GM12875 (cell line): ENCODE measurements at regions not wholly inside any gene's neighbourhood (a gene's known extent, or its start where the extent isn't known, plus 50 kb on each side); places are given as distances from the start of the nearest gene placed in this dataset.

Source experiments
- H3K4me3 ChIP-seq: one replicate; pipeline ENCODE4 v1.5.1; 2011; ENCODE audit warnings: low read depth, low read length, control low read depth
- TF ChIP-seq, protein P1 (sequence below): IDR thresholded peaks from 2 replicates; pipeline ENCODE4 v1.5.1; 2011; ENCODE audit warnings: low read depth, mild to moderate bottlenecking, control low read depth, inconsistent platforms, low read length, moderate library complexity, borderline replicate concordance; ENCODE audit not compliant: insufficient read depth

DNA sequence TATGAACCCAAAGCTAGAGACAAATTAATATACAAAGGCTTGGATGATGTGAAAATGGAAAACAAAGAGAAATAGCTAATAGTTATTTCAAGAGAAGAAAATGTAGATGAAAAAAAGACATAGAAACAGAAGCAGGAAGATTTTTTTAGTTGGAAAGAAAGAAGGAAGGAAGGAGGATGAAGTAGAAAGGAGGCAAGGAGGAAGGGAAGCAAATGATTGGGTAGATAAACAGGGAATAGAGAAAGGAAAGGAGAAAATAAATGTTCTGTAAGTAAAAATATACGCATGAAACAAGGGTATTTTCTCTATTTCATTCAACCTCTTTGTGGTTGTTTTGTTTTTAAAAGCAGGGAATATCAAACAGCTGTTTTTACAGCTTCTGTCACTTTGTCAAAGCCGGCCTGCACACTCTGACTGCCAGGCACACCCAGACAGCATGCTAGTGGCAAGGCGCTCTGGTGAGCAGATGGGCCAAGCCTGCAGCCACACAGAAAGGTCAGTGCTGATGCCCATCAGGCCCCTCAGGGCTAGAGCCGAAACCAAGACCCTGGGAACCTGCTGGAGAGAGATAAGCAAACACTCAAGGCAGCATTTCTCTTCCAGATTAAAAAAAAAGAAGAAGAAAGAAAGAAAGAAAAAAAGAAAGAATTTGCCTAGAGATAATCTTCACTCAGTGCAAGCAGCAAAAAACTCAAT is 72.9 kb upstream of the CTTNBP2NL start:
- TF ChIP-seq, protein P1, sequence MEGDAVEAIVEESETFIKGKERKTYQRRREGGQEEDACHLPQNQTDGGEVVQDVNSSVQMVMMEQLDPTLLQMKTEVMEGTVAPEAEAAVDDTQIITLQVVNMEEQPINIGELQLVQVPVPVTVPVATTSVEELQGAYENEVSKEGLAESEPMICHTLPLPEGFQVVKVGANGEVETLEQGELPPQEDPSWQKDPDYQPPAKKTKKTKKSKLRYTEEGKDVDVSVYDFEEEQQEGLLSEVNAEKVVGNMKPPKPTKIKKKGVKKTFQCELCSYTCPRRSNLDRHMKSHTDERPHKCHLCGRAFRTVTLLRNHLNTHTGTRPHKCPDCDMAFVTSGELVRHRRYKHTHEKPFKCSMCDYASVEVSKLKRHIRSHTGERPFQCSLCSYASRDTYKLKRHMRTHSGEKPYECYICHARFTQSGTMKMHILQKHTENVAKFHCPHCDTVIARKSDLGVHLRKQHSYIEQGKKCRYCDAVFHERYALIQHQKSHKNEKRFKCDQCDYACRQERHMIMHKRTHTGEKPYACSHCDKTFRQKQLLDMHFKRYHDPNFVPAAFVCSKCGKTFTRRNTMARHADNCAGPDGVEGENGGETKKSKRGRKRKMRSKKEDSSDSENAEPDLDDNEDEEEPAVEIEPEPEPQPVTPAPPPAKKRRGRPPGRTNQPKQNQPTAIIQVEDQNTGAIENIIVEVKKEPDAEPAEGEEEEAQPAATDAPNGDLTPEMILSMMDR = no peak

DNA sequence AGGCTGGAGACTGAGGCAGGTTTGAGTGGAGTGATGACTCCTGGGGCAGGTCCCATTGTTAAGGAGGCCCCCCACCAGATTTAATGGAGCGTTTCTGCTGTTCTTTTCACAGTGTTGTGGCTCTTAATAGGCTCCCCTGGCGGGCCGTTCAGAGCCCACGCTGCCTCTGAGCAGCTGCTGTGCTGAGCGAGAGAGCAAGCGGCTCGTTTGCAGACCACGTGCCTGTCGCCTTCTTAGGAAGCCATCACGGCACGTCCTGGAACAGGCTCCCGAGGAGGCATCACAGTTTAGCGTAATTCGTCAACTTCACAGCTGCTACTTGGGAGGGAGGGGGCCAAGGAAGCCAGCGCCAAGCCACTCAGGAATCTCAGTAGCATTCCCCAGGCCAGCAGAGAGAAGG is 70.5 kb upstream of the CTTNBP2NL start:
- no peak overlapping the region for H3K4me3 ChIP-seq
- TF ChIP-seq, protein P1 = no peak

More for the DNA sequence above, 72.9 kb upstream of the CTTNBP2NL start:
- no peak overlapping the region for H3K4me3 ChIP-seq

DNA sequence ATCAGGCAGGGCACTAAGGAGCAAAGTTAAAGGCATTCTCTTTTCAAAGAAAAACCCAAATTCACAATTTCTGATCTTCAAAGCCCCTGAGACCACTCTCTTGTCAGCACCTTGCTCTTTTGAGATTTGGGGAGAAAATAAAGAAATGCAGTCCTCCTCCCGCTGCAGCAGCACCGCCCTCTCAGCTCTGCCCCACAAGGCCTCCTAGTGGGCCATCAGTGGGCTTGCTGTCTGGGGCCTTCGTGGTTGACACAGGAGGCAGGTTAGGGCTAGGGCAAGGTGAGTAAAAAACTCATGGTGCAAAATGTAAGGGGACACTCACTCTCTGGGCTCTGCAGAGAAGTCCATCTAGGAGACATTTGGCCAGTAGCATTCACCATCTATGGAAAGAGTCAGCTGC is 67.4 kb upstream of the CTTNBP2NL start:
- no peak overlapping the region for H3K4me3 ChIP-seq
- TF ChIP-seq, protein P1 = no peak

DNA sequence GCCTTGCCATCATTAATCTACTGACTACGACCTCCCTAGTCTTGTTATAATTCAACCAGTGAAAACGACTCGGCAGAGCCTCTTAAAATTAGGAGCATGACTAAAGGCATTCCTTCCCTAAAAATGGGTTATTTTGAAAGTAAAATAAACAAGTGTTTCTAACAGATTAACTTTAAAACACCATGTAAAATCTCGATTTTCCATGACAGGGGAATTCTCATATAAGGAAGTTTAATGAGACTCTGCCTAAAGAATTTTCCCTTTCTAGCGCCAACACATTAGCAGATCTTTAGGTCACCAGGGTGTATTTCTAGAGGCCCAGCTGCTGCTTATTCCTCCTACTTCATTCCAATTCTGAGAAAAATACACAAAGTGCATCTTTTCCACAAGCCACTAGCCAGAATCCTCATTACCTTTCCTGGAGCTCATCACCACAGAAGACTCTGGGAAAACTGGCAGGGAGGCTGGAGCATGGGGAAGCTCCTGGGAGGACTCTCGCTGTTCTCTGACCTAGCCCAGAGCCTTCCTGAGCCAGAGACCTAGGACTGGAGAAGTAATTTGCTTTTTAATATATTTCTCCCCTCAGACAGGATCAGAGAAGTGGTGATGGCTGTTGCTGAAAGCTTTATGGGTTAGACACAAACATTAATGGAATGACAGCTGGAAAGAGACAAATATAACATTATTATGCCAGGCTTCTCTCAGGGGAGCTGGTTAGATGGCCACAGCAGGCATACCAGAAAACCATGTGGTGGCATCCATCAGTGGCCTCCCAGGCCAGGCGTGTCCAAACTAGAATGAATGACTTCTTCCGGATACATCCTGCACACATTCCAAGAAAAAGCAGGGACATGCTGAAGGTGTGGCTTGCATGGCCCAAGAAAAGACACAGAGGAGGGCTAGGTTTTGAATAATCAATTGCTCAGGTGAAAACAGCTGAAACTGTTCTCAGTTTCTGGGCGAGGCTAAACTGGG is 63.6 kb upstream of the CTTNBP2NL start:
- TF ChIP-seq, protein P1 = no peak

DNA sequence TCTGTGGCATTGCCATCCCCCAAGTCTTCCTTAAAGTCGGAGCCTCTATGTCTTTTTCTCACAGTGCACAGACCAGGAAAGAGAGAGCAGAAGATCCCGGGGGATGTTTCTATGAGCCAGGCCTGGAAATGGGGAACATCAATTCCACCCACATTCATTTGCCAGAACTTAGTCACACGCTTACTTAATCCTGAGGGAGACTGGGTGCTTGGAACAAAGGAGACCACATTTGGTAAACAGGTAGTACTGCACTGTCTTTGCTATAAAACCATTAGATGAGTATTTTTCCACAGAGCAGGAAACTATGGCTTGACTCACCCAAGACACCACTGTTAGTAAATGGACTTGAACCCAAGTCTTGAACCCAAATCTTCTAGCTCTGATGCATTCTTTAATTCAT is 60.7 kb upstream of the CTTNBP2NL start:
- H3K4me3 ChIP-seq = no peak overlapping the region
- TF ChIP-seq, protein P1 = no peak

More for the DNA sequence above, 63.6 kb upstream of the CTTNBP2NL start:
- no peak overlapping the region for H3K4me3 ChIP-seq

DNA sequence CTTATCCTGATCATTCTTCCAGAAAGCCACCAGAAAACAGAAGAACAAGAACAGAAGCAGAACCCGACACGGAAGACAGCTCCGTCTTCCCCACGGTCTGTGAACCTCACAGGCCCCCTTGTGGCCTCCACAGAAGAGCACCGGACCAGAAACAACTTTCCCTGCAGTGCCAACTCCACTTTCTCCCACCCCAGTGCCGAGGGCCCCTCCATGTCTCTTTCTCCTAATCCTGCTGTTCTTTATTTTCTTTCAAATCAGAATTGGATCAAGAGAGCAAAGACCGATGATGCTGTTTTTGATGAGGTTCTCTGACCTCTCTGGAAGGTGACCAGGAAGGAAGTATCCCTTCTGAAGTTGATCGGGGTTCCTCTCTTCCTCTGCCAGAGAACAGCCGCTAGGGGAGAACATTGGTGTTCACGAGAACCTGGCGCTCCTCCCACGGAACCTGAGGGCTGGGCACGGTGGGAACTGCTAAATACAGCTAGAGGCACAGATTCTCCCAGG is 58.9 kb upstream of the CTTNBP2NL start:
- no peak overlapping the region for H3K4me3 ChIP-seq
- TF ChIP-seq, protein P1 = peak; percentile 70
